ENCODE measurements at regions not wholly inside any gene's neighbourhood (a gene's known extent, or its start where the extent isn't known, plus 50 kb on each side); places are given as distances from the start of the nearest gene placed in this dataset.
"Not testable (repeated sequence)": the region's sequence is repeated elsewhere in the genome, so short reads cannot be mapped to it uniquely, and the experiment has no call there.

GRCh38 chr6:120805276-120805675 lies 529.0 kb downstream of the TBC1D32 start:
- Histone ChIP-seq H3K36me3 (ENCODE audit: insufficient read depth, low read length) (no peaks in the 10 kb centered on the region), H3K4me1 (ENCODE audit: insufficient read depth, low read length) (no peaks in the 10 kb centered on the region), H3K9me3 (ENCODE audit: control insufficient read depth, insufficient read depth, low read length) (no peaks in the 10 kb centered on the region; the same call in 1 of the 2 replicates), H3K9ac (ENCODE audit: low read depth, low read length) (no peak overlapping the region)

GRCh38 chr6:120804612-120805011 lies 529.7 kb downstream of the TBC1D32 start:
- Histone ChIP-seq H3K9ac (ENCODE audit: low read depth, low read length) (no peak overlapping the region), H3K9me3 (ENCODE audit: control insufficient read depth, insufficient read depth, low read length) (no peaks in the 10 kb centered on the region; the same call in 1 of the 2 replicates), H3K4me1 (ENCODE audit: insufficient read depth, low read length) (no peaks in the 10 kb centered on the region), H3K36me3 (ENCODE audit: insufficient read depth, low read length) (no peaks in the 10 kb centered on the region)

GRCh38 chr6:120786682-120787081 lies 547.6 kb downstream of the TBC1D32 start:
- H3K4me1 ChIP-seq (ENCODE audit: insufficient read depth, low read length), result no peaks in the 10 kb centered on the region
- H3K9ac ChIP-seq (ENCODE audit: low read depth, low read length), result no peak overlapping the region
- no peaks in the 10 kb centered on the region for H3K9me3 ChIP-seq (ENCODE audit: control insufficient read depth, insufficient read depth, low read length)
- no peaks in the 10 kb centered on the region for H3K36me3 ChIP-seq (ENCODE audit: insufficient read depth, low read length)

- Histone ChIP-seq H3K36me3 (ENCODE audit: insufficient read depth, low read length) (no peaks in the 10 kb centered on the region), H3K4me1 (ENCODE audit: insufficient read depth, low read length) (no peaks in the 10 kb centered on the region), H3K9ac (ENCODE audit: low read depth, low read length) (no peak overlapping the region), H3K9me3 (ENCODE audit: control insufficient read depth, insufficient read depth, low read length) (no peaks in the 10 kb centered on the region)
Measured at GRCh38 chr6:120786256-120786655, 548.0 kb downstream of the TBC1D32 start.

- H3K9ac ChIP-seq (ENCODE audit: low read depth, low read length), result no peak overlapping the region
- no peaks in the 10 kb centered on the region for H3K9me3 ChIP-seq (ENCODE audit: control insufficient read depth, insufficient read depth, low read length)
- no peaks in the 10 kb centered on the region for H3K4me1 ChIP-seq (ENCODE audit: insufficient read depth, low read length)
- H3K36me3 ChIP-seq (ENCODE audit: insufficient read depth, low read length), result no peaks in the 10 kb centered on the region
Measured at GRCh38 chr6:120785459-120786086, 548.7 kb downstream of the TBC1D32 start.

GRCh38 chr6:120779441-120779840 lies 554.8 kb downstream of the TBC1D32 start:
- Histone ChIP-seq H3K36me3 (ENCODE audit: insufficient read depth, low read length) (no peaks in the 10 kb centered on the region), H3K9me3 (ENCODE audit: control insufficient read depth, insufficient read depth, low read length) (peaks cover 2% of the 10 kb centered on the region; the same call in 1 of the 2 replicates), H3K4me1 (ENCODE audit: insufficient read depth, low read length) (no peaks in the 10 kb centered on the region), H3K9ac (ENCODE audit: low read depth, low read length) (no peak overlapping the region)

GRCh38 chr6:120775698-120776097 lies 558.6 kb downstream of the TBC1D32 start:
- Histone ChIP-seq H3K36me3 (ENCODE audit: insufficient read depth, low read length) (no peaks in the 10 kb centered on the region), H3K9ac (ENCODE audit: low read depth, low read length) (no peak overlapping the region), H3K4me1 (ENCODE audit: insufficient read depth, low read length) (no peaks in the 10 kb centered on the region), H3K9me3 (ENCODE audit: control insufficient read depth, insufficient read depth, low read length) (peaks cover 2% of the 10 kb centered on the region; the same call in 1 of the 2 replicates)

GRCh38 chr6:120774275-120774674 lies 560.0 kb downstream of the TBC1D32 start:
- H3K36me3 ChIP-seq (ENCODE audit: insufficient read depth, low read length), result no peaks in the 10 kb centered on the region
- H3K9me3 ChIP-seq (ENCODE audit: control insufficient read depth, insufficient read depth, low read length), result no peaks in the 10 kb centered on the region
- no peak overlapping the region for H3K9ac ChIP-seq (ENCODE audit: low read depth, low read length)
- no peaks in the 10 kb centered on the region for H3K4me1 ChIP-seq (ENCODE audit: insufficient read depth, low read length)

- Histone ChIP-seq H3K9ac (ENCODE audit: low read depth, low read length) (no peak overlapping the region), H3K9me3 (ENCODE audit: control insufficient read depth, insufficient read depth, low read length) (no peaks in the 10 kb centered on the region), H3K36me3 (ENCODE audit: insufficient read depth, low read length) (no peaks in the 10 kb centered on the region), H3K4me1 (ENCODE audit: insufficient read depth, low read length) (no peaks in the 10 kb centered on the region)
Measured at GRCh38 chr6:120771019-120771418, 563.3 kb downstream of the TBC1D32 start.

GRCh38 chr6:120764312-120764711 lies 570.0 kb downstream of the TBC1D32 start:
- Histone ChIP-seq H3K4me1 (ENCODE audit: insufficient read depth, low read length) (peaks cover 3% of the 10 kb centered on the region; the same call in 1 of the 2 replicates), H3K36me3 (ENCODE audit: insufficient read depth, low read length) (no peaks in the 10 kb centered on the region), H3K9me3 (ENCODE audit: control insufficient read depth, insufficient read depth, low read length) (no peaks in the 10 kb centered on the region)

GRCh38 chr6:120759570-120759969 lies 574.7 kb downstream of the TBC1D32 start:
- Histone ChIP-seq H3K9me3 (ENCODE audit: control insufficient read depth, insufficient read depth, low read length) (no peaks in the 10 kb centered on the region), H3K9ac (ENCODE audit: low read depth, low read length) (no peak overlapping the region), H3K4me1 (ENCODE audit: insufficient read depth, low read length) (peaks cover 3% of the 10 kb centered on the region; the same call in 1 of the 2 replicates), H3K36me3 (ENCODE audit: insufficient read depth, low read length) (no peaks in the 10 kb centered on the region)

More at GRCh38 chr6:120764312-120764711, 570.0 kb downstream of the TBC1D32 start:
- H3K9ac ChIP-seq (ENCODE audit: low read depth, low read length), result no peak overlapping the region

- not testable (repeated sequence) for H3K9me3 ChIP-seq (ENCODE audit: control insufficient read depth, insufficient read depth, low read length); H3K36me3 ChIP-seq (ENCODE audit: insufficient read depth, low read length); H3K4me1 ChIP-seq (ENCODE audit: insufficient read depth, low read length)
- H3K9ac ChIP-seq (ENCODE audit: low read depth, low read length), result peak overlapping the region; percentile 48; the same call in 1 of the 2 replicates
Measured at GRCh38 chr6:120748574-120748973, 585.7 kb downstream of the TBC1D32 start.

- no peak overlapping the region for H3K9ac ChIP-seq (ENCODE audit: low read depth, low read length)
- H3K9me3 ChIP-seq (ENCODE audit: control insufficient read depth, insufficient read depth, low read length), result peaks cover 4% of the 10 kb centered on the region
- H3K36me3 ChIP-seq (ENCODE audit: insufficient read depth, low read length), result no peaks in the 10 kb centered on the region
- H3K4me1 ChIP-seq (ENCODE audit: insufficient read depth, low read length), result no peaks in the 10 kb centered on the region
Measured at GRCh38 chr6:120736740-120737139, 597.5 kb downstream of the TBC1D32 start.

- Histone ChIP-seq H3K9me3 (ENCODE audit: control insufficient read depth, insufficient read depth, low read length) (peaks cover 7% of the 10 kb centered on the region), H3K4me1 (ENCODE audit: insufficient read depth, low read length) (no peaks in the 10 kb centered on the region), H3K36me3 (ENCODE audit: insufficient read depth, low read length) (no peaks in the 10 kb centered on the region), H3K9ac (ENCODE audit: low read depth, low read length) (no peak overlapping the region)
Measured at GRCh38 chr6:120735641-120736040, 598.6 kb downstream of the TBC1D32 start.

GRCh38 chr6:120711255-120711654 lies 623.0 kb downstream of the TBC1D32 start:
- Histone ChIP-seq H3K4me1 (ENCODE audit: insufficient read depth, low read length) (no peaks in the 10 kb centered on the region), H3K36me3 (ENCODE audit: insufficient read depth, low read length) (no peaks in the 10 kb centered on the region), H3K9ac (ENCODE audit: low read depth, low read length) (no peak overlapping the region), H3K9me3 (ENCODE audit: control insufficient read depth, insufficient read depth, low read length) (no peaks in the 10 kb centered on the region)
